HCT116 (cell line): ENCODE measurements at regions not wholly inside any gene's neighbourhood (a gene's known extent, or its start where the extent isn't known, plus 50 kb on each side); places are given as distances from the start of the nearest gene placed in this dataset.

ENCODE experiments used
- ATAC-seq: fragments of 200-7000 bp; cut with Tn5 transposase; 2 replicates; pipeline ENCODE4 v1.9.1; 2020; ENCODE audit warnings: mild to moderate bottlenecking, moderate library complexity
- BruUV-seq: library from RNA; stranded (reverse); fragments of 400-500 nt; replicated peaks from 2 replicates; lab custom pipeline; 2021; lab: Mats Ljungman, UMichigan
- CTCF ChIA-PET: fragments of 300-600 bp; sonication (Branson Sonifier 250); formaldehyde crosslinking; loops from one replicate; lab custom pipeline; 2021; ENCODE audit warnings: antibody characterized with exemption; lab: Charles Lee
- POLR2A ChIA-PET: fragments of 300-600, 350-600 bp; sonication (Branson Sonifier 250); formaldehyde crosslinking; loops from one replicate; lab custom pipeline; 2021; ENCODE audit warnings: antibody characterized with exemption; lab: Charles Lee
- RAD21 ChIA-PET, 2 experiments: fragments of 300-600 bp; sonication (Branson Sonifier 250); formaldehyde crosslinking; loops; one replicate each; lab custom pipeline; 2023; ENCODE audit warnings: low total read pairs in 2 of 2; ENCODE audit not compliant: uncharacterized antibody in 2 of 2, unreplicated experiment in 2 of 2, low non-redundant PET in 1 of 2; lab: Charles Lee
- DNase-seq: peaks from one replicate; pipeline ENCODE4 v3.0.0-alpha.2; 2010; ENCODE audit warnings: low read depth, low spot score
- H2AFZ ChIP-seq: fragments of 200-600 bp; shearing (Covaris generic), sonication (generic); 2 replicates; pipeline ENCODE4 v1.6.1; 2017; ENCODE audit warnings: low read depth, mixed run types, mixed read lengths, antibody characterized with exemption, low read length; ENCODE audit not compliant: poor library complexity, severe bottlenecking
- H3K27ac ChIP-seq: 2 replicates; pipeline ENCODE4 v1.5.1; 2012; ENCODE audit warnings: low read depth, low read length
- H3K27me3 ChIP-seq: fragments of 200-600 bp; sonication (generic); 2 replicates; pipeline ENCODE4 v1.6.1; 2016; ENCODE audit warnings: mixed run types, low read length, mixed read lengths; ENCODE audit not compliant: insufficient read depth
- H3K36me3 ChIP-seq, 2 experiments: fragments of 200-500 bp in 1 of 2; fragments of 200-600 bp in 1 of 2; sonication (Bioruptor generic) in 1 of 2; sonication (generic) in 1 of 2; 2 replicates each; pipeline versions ENCODE4 v1.5.1 to v1.6.1; 2014 to 2016; ENCODE audit warnings: low read length in 2 of 2, inconsistent platforms in 1 of 2, mixed read lengths in 1 of 2, mixed run types in 1 of 2; ENCODE audit not compliant: insufficient read depth in 2 of 2, control insufficient read depth in 1 of 2
- H3K4me1 ChIP-seq, 2 experiments: fragments of 200-600 bp in 1 of 2; sonication (generic) in 1 of 2; 2 replicates each; pipeline versions ENCODE4 v1.5.1 to v1.6.1; 2012 to 2017; ENCODE audit warnings: low read length in 2 of 2, inconsistent platforms in 1 of 2, mild to moderate bottlenecking in 1 of 2, mixed read lengths in 1 of 2, mixed run types in 1 of 2, moderate library complexity in 1 of 2; ENCODE audit not compliant: insufficient read depth in 2 of 2, control insufficient read depth in 1 of 2
- H3K4me2 ChIP-seq: fragments of 200-600 bp; sonication (generic); 2 replicates; pipeline ENCODE4 v1.6.1; 2017; ENCODE audit warnings: mixed run types, low read length, mixed read lengths
- H3K4me3 ChIP-seq, 2 experiments: fragments of 200-600 bp in 1 of 2; sonication (generic) in 1 of 2; replicated peaks in 1 of 2; 2 replicates each; pipeline ENCODE4 v1.5.1; 2011 to 2016; ENCODE audit warnings: low read length in 2 of 2, control low read depth in 1 of 2, low read depth in 1 of 2, mild to moderate bottlenecking in 1 of 2, mixed read lengths in 1 of 2, mixed run types in 1 of 2
- H3K79me2 ChIP-seq: fragments of 200-600 bp; sonication (generic); 2 replicates; pipeline ENCODE4 v1.6.1; 2017; ENCODE audit warnings: mild to moderate bottlenecking, mixed run types, low read length, moderate library complexity, mixed read lengths; ENCODE audit not compliant: insufficient read depth
- H3K9ac ChIP-seq: fragments of 200-600 bp; sonication (generic); 2 replicates; pipeline ENCODE4 v1.6.1; 2016; ENCODE audit warnings: low read length, mixed read lengths
- H3K9me2 ChIP-seq: fragments of 200-600 bp; sonication (generic), shearing (Covaris generic); 2 replicates; pipeline ENCODE4 v1.6.1; 2017; ENCODE audit warnings: mixed run types, mild to moderate bottlenecking, moderate library complexity; ENCODE audit not compliant: insufficient read depth
- H3K9me3 ChIP-seq, 2 experiments: fragments of 200-500 bp in 1 of 2; fragments of 200-600 bp in 1 of 2; sonication (Bioruptor generic) in 1 of 2; sonication (generic) in 1 of 2; 2 replicates each; pipeline ENCODE4 v1.6.1; 2014 to 2017; ENCODE audit warnings: low read length in 2 of 2, mixed read lengths in 2 of 2, inconsistent platforms in 1 of 2, low read depth in 1 of 2, mild to moderate bottlenecking in 1 of 2, mixed run types in 1 of 2, moderate library complexity in 1 of 2; ENCODE audit not compliant: control insufficient read depth in 1 of 2, insufficient read depth in 1 of 2
- H4K20me1 ChIP-seq: fragments of 200-600 bp; sonication (generic), shearing (Covaris generic); 2 replicates; pipeline ENCODE4 v1.6.1; 2017; ENCODE audit warnings: mixed run types, mild to moderate bottlenecking, moderate library complexity; ENCODE audit not compliant: insufficient read depth
- CEBPB ChIP-seq: IDR thresholded peaks from 2 replicates; pipeline ENCODE4 v1.6.1; 2012; ENCODE audit warnings: low read depth
- CTCF ChIP-seq, 3 experiments: fragments of 200-600 bp in 1 of 3; sonication (generic) in 1 of 3; IDR thresholded peaks in 2 of 3; conservative IDR thresholded peaks in 1 of 3; 2 replicates each; pipeline ENCODE4 v1.5.1; 2012 to 2017; ENCODE audit warnings: low read depth in 2 of 3, low read length in 2 of 3, antibody characterized with exemption in 1 of 3, borderline replicate concordance in 1 of 3, control low read depth in 1 of 3, mild to moderate bottlenecking in 1 of 3, mixed read lengths in 1 of 3, mixed run types in 1 of 3, moderate library complexity in 1 of 3; ENCODE audit not compliant: insufficient read depth in 1 of 3
- ELF1 ChIP-seq: IDR thresholded peaks from 2 replicates; pipeline ENCODE4 v1.6.1; 2012; ENCODE audit warnings: low read depth, borderline replicate concordance
- EZH2 ChIP-seq: fragments of 200-600 bp; sonication (generic); IDR thresholded peaks from 2 replicates; pipeline ENCODE4 v1.6.1; 2017; ENCODE audit warnings: antibody characterized with exemption, mixed run types
- EZH2phosphoT487 ChIP-seq: fragments of 200-600 bp; IDR thresholded peaks from 2 replicates; pipeline ENCODE4 v1.6.1; 2018; ENCODE audit warnings: antibody characterized with exemption, borderline replicate concordance
- FOSL1 ChIP-seq: IDR thresholded peaks from 2 replicates; pipeline ENCODE4 v1.6.1; 2012; ENCODE audit warnings: low read depth
- MAX ChIP-seq: IDR thresholded peaks from 2 replicates; pipeline ENCODE4 v1.6.1; 2012
- POLR2AphosphoS5 ChIP-seq: IDR thresholded peaks from 2 replicates; pipeline ENCODE4 v1.6.1; 2011; ENCODE audit warnings: mild to moderate bottlenecking, low read depth, low read length, moderate library complexity
- RAD21 ChIP-seq: IDR thresholded peaks from 2 replicates; pipeline ENCODE4 v1.6.1; 2012; ENCODE audit warnings: low read depth, mild to moderate bottlenecking
- SIN3A ChIP-seq: IDR thresholded peaks from 2 replicates; pipeline ENCODE4 v1.6.1; 2012; ENCODE audit warnings: low read depth
- SRF ChIP-seq: IDR thresholded peaks from 2 replicates; pipeline ENCODE4 v1.6.1; 2012; ENCODE audit warnings: low read depth
- ZFX ChIP-seq: fragments of 450-650 bp; IDR thresholded peaks from 2 replicates; pipeline ENCODE4 v1.6.1; 2017
- intact Hi-C: fragments of 100-400 bp; cut with micrococcal nuclease; formaldehyde crosslinking; loops from 2 replicates; pipeline ENCODE4 v1.10.0; 2022

- intact Hi-C loops: no loop called here
- Histone ChIP-seq H3K27ac (no peak overlapping the region), H3K4me1 (no peaks in the 10 kb centered on the region), H3K4me3 (no peak overlapping the region), H3K9ac (no peak overlapping the region), H3K4me2 (no peak overlapping the region), H3K27me3 (no peaks in the 10 kb centered on the region), H2AFZ (no peak overlapping the region), H3K79me2 (no peaks in the 10 kb centered on the region), H3K9me3 (no peaks in the 10 kb centered on the region; a peak in 1 of 4 replicates), H3K36me3 (no peaks in the 10 kb centered on the region), H3K9me2 (no peaks in the 10 kb centered on the region), H4K20me1 (no peaks in the 10 kb centered on the region)
- no peak for TF ChIP-seq ELF1
- no peak for TF ChIP-seq SRF
- no peak for TF ChIP-seq SIN3A
- TF ChIP-seq MAX: no peak
- no peak for TF ChIP-seq FOSL1
- TF ChIP-seq POLR2AphosphoS5: no peak
- TF ChIP-seq CEBPB: no peak
- no peak for TF ChIP-seq EZH2phosphoT487
- TF ChIP-seq RAD21: no peak
- no peak for TF ChIP-seq ZFX
- TF ChIP-seq CTCF (IDR thresholded peaks at IDR 0.05 in 2 of 3, conservative IDR thresholded peaks at IDR 0.05 in 1 of 3; ENCODE audit: borderline replicate concordance in 1 of 3, insufficient read depth in 1 of 3, low read depth in 2 of 3, low read length in 2 of 3): no peak
- TF ChIP-seq EZH2: no peak
- DNase-seq: no peak
- RAD21 ChIA-PET: no interaction called here
- no peak for ATAC-seq
- no TSS peak for BruUV-seq
- POLR2A ChIA-PET: no interaction called here
- CTCF ChIA-PET: no interaction called here
Observed at GRCh38 chr4:111813555-111814140, 331.6 kb upstream of the FAM241A start.
